Left cardiac atrium (tissue), 4 donors: ENCODE measurements at regions not wholly inside any gene's neighbourhood (a gene's known extent, or its start where the extent isn't known, plus 50 kb on each side); places are given as distances from the start of the nearest gene placed in this dataset.

Source experiments
- ATAC-seq, 2 donors: fragments of 200-7000 bp; cut with Tn5 transposase; one replicate each; pipeline ENCODE4 v1.9.1; 2020; ENCODE audit warnings: mild to moderate bottlenecking in 2 of 2, moderate library complexity in 2 of 2
- DNase-seq: peaks from one replicate; pipeline ENCODE4 v3.0.0-alpha.2; 2020
- intact Hi-C, 2 donors: fragments of 100-400 bp; cut with DNase I; formaldehyde crosslinking; loops; one replicate each; pipeline versions ENCODE4 v1.14.1 to v1.15.1; 2022 to 2023
- donor health status: DM: no; HTN: yes; CAD: no.
- donor health status: DM: no; HTN: yes; CAD: no; lungs with severe emphysema.
- donor health status: DM: yes; HTN: yes; CAD: no.
- donor health status: Dilated cardiomyopathy.

- intact Hi-C loops: no loop called here
- DNase-seq (no peak), ATAC-seq (no peak)
These were observed 451.7 kb downstream of the MATN1 start for GRCh38 chr1:30271401-30272276.

GRCh38 chr1:30270461-30270860 is 452.9 kb downstream of the MATN1 start:
- ATAC-seq (no peak), DNase-seq (no peak)
- intact Hi-C loops: no loop called here

GRCh38 chr1:30268923-30269666 is 454.3 kb downstream of the MATN1 start:
- no peak for ATAC-seq
- intact Hi-C loops: no loop called here
- DNase-seq: no peak

- ATAC-seq: no peak
- no peak for DNase-seq
- intact Hi-C loops: no loop called here
These were observed 455.5 kb downstream of the MATN1 start for GRCh38 chr1:30267856-30268255.

DNA sequence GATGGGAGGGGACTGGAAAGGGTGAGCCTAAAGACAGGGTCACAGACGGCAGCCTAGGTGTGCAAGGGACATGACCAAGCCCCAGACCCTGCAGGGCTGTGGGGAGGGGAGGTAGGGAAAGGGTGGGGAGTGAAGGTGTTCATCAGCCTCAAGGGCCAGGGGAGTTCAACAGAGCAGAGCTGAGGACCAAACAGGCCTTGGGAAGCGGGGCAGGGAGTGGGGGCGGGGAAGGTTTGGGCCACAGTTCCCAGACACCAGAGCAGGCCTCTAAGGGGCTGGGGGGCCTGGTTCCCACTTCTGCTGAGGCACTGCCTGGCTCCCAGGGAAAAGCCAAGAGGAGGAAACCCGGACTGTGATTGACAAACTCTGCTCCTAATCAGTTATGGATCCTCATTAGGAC is 456.3 kb downstream of the MATN1 start:
- DNase-seq (no peak), ATAC-seq (no peak)
- intact Hi-C loops: no loop called here

DNA sequence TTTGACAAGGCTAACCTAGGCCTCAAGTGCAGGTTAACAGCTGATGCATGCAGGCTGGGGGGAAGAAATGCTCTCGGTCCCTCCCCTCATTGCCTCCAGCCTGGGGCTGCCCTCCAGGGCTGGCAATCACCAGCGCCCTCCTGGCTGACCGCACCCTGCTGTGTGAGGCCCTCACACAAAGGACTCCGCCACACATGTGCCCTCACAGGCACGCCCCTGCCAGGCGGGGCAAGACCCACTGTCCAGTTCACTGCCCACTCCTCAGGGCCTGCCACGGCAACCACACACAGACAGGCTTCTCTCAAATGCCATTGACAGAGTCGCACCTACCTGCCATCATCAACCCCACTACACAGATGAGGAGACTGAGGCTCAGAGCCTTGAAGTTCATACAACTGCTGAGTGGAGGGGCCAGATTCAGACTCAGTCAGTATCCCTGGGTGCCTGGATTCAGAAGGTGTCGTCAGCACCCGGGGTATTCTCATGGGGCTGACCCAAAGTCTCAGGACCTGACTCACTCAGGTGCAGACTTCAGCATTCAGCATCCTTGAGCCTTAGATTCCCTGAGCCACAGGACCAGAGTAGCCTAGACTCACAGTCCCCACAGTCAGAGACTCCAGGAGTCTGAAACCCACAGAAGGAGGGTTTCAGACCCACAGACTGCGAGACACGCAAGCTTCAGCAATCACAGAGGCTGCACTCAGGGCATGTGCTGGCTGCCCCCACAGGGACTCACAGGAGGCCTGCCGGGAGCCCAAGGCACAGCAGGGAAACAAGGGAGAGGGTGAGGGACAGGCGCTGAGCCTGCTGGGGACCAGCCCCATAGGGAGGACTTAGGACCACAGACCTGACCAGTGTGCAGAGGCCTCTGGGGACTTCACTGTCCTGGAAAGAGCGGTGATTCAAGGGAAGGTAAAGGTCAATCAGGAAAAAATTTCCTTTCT is 458.0 kb downstream of the MATN1 start:
- ATAC-seq: no peak
- intact Hi-C loops: no loop called here
- DNase-seq: no peak

DNA sequence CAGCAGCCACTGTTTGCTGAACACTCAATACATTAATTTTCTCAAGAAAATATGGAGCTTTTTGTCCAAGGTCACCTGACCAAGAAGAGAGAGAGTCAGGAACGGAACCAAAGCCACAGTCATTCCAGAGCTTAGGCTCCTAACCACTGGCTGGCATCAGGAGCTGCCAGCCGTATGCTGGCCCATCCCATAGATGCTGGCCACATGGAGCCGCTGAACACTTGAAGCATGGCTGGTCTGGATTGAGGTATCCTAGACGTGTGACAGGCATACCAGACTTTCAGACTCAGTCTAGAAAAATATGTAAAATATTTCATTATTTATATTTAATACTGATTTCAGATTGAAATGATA is 458.7 kb downstream of the MATN1 start:
- intact Hi-C loops: no loop called here
- DNase-seq (no peak), ATAC-seq (no peak)

GRCh38 chr1:30263888-30264671 is 459.3 kb downstream of the MATN1 start:
- ATAC-seq: peak; percentile 21 to 23
- DNase-seq: no peak
- intact Hi-C loops: no loop called here

DNA sequence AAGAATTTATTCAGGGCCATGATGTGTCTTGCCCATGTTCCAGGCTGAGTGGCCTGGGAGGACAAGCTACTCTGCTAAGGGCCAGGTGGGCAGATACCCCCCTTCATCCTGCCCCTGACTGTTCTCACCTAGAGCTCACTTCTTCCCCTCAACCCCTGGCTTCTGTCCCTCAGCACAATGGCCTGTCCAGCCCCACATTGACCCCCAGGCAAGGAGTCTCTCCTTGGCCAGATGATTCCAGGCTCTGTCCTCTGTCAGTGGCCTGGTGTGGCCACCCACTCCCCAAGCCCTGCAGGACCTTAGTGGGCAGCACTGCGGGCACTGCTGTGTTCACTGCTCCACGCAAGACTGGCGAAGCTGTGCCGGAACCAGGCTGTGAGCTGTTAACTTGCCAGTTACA is 460.0 kb downstream of the MATN1 start:
- intact Hi-C loops: no loop called here
- DNase-seq (no peak), ATAC-seq (no peak)

DNA sequence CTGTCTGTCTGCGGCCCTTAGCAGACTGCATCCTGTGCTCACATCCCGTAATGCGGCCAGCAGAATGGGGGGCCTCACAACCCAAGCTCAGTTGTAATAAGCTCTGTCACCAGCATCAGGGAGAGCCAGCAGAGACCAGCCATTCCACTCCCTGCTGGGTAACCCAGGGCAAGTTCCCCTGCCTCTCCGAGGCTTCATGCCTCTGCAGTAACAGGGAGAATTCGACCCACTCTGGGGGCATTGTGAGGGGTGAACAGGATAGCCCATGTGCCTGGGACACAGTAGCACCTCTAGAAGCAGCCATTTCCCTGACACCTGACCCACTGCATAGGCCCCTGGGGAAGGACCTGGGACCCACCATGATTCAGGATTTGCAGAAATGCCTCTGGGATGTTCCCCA is 461.2 kb downstream of the MATN1 start:
- ATAC-seq: no peak
- no peak for DNase-seq
- intact Hi-C loops: no loop called here

GRCh38 chr1:30260318-30260717 is 463.1 kb downstream of the MATN1 start:
- no peak for DNase-seq
- ATAC-seq: no peak
- intact Hi-C loops: no loop called here

GRCh38 chr1:30259631-30260030 is 463.8 kb downstream of the MATN1 start:
- DNase-seq (no peak), ATAC-seq (no peak)
- intact Hi-C loops: no loop called here

- ATAC-seq (no peak), DNase-seq (no peak)
- intact Hi-C loops: no loop called here
These were observed 464.5 kb downstream of the MATN1 start for GRCh38 chr1:30258876-30259275.

DNA sequence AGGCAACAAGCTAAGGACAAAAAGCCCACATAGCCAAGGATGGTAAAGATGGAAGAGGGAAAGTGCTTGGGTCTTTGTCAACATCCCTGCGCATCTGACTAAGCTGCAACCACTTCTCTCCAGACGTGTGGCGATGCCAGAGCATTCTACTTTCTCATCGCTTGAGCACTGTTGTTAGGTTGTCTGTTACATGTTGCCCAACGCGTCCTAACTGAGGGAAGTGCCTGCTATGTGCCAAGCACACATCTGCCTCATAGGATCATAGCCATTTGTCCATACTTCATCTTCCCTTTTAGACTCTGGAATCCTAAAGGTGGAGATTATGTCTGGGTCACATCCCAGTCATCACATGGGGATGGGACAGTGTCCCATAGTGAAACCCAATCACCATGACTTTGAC is 464.9 kb downstream of the MATN1 start:
- ATAC-seq (no peak), DNase-seq (no peak)
- intact Hi-C loops: no loop called here

DNA sequence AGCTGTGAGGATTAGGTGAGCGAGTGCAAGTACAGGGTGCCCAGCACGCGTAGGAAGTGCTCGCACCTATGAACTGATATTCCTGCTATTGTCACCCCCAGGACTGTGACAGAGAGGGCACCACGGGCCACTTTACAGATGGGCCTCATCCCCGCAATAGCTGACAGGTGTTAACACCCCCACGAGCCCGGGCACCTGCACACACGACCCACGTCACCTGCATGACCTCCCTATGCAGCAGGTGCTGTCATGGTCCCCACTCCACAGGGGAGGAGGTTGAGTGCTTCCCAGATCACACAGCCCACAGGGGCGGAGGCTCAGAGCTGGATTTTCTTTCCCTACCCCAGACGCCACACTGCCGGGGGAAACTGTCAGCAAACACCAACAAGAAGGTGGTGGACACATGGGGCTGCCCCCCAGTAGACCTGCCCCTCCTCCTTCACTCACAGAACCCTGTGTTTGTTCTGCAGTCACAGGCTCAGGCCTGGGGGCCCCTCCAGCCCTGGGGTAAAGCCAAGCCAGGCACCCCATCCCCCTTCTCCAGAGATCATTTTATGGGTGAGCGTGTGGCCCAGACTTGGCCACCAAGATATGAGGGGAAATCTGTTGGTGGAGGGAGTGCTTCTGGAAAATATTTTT is 465.5 kb downstream of the MATN1 start:
- DNase-seq (no peak), ATAC-seq (no peak)
- intact Hi-C loops: no loop called here

DNA sequence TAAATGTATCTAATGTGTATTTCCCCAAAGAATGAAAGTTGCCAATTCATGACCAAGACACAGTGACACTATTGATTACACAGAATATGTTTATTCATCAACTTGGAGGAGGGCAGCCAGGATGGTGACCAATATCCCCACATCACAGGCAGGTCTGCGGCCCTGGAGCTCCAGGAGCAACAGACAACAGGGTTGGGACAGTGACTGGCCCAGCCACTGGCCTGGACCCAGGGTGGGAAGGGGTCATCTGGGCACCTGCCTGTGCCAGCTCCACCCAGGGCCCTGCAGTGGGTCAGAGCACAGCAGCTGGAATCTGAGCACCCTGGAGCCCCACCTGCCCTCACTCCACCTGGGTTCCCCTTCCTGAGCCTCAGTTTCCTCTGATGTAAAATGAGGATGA is 466.1 kb downstream of the MATN1 start:
- ATAC-seq (no peak), DNase-seq (no peak)
- intact Hi-C loops: no loop called here

DNA sequence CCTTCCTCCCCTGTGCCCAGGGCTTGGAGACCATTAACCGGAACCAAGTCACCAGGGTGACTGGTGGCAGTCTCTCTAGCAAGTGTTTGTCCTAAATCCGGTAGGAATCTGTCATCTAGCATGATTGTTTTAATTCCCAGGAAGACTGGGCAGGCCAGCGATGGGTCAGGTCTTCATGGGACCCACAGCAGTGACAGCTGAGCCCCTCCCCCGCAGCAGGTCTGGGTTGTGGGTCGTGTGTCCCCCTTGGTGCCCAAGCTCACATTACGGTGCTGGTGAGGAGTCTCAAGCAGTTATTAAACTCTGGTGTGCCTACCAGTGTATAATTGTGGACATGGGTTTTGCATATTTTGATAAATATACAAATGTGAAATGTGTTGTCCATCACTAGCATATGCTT is 466.5 kb downstream of the MATN1 start:
- no peak for ATAC-seq
- intact Hi-C loops: no loop called here

GRCh38 chr1:30255111-30255724 is 468.2 kb downstream of the MATN1 start:
- no peak for ATAC-seq

More for the DNA sequence above, 466.5 kb downstream of the MATN1 start:
- DNase-seq: no peak

More at GRCh38 chr1:30255111-30255724, 468.2 kb downstream of the MATN1 start:
- DNase-seq: no peak
- intact Hi-C loops: no loop called here
